Astrocyte (in vitro differentiated cells and primary cell): ENCODE measurements at regions not wholly inside any gene's neighbourhood (a gene's known extent, or its start where the extent isn't known, plus 50 kb on each side); places are given as distances from the start of the nearest gene placed in this dataset.

Experiments used
- DNase-seq: peaks from one replicate; pipeline ENCODE4 v3.0.0-alpha.2; 2010; ENCODE audit warnings: low read depth
- FAIRE-seq: peaks from 2 replicates; lab custom pipeline; 2011; peaks lifted over from hg19 to GRCh38; lab: Jason Lieb, UNC
- H2AFZ ChIP-seq: 2 replicates; pipeline ENCODE4 v1.6.0; 2012; ENCODE audit warnings: low read depth, low read length, inconsistent platforms
- H3K27ac ChIP-seq: 2 replicates; pipeline ENCODE4 v1.5.1; 2011; ENCODE audit warnings: low read depth, low read length, inconsistent platforms
- H3K27me3 ChIP-seq: 2 replicates; pipeline ENCODE4 v1.6.0; 2011; ENCODE audit warnings: low read length, inconsistent platforms; ENCODE audit not compliant: insufficient read depth
- H3K36me3 ChIP-seq: 2 replicates; pipeline ENCODE4 v1.5.1; 2011; ENCODE audit warnings: low read length, inconsistent platforms; ENCODE audit not compliant: insufficient read depth
- H3K4me1 ChIP-seq: 2 replicates; pipeline ENCODE4 v1.5.1; 2011; ENCODE audit warnings: low read length, inconsistent platforms; ENCODE audit not compliant: insufficient read depth
- H3K4me2 ChIP-seq: 2 replicates; pipeline ENCODE4 v1.6.0; 2012; ENCODE audit warnings: low read length, inconsistent platforms
- H3K4me3 ChIP-seq: 2 replicates; pipeline ENCODE4 v1.5.1; 2011; ENCODE audit warnings: low read depth, mild to moderate bottlenecking, low read length, inconsistent platforms; ENCODE audit not compliant: insufficient read depth
- H3K79me2 ChIP-seq: 2 replicates; pipeline ENCODE4 v1.6.0; 2012; ENCODE audit warnings: mild to moderate bottlenecking, low read length, inconsistent platforms; ENCODE audit not compliant: insufficient read depth
- H3K9ac ChIP-seq: 2 replicates; pipeline ENCODE4 v1.6.0; 2012; ENCODE audit warnings: mild to moderate bottlenecking, low read length, inconsistent platforms
- H3K9me3 ChIP-seq: 2 replicates; pipeline ENCODE4 v1.5.1; 2012; ENCODE audit warnings: low read depth, mild to moderate bottlenecking, low read length, inconsistent platforms; ENCODE audit not compliant: insufficient read depth
- H4K20me1 ChIP-seq: 2 replicates; pipeline ENCODE4 v1.6.0; 2012; ENCODE audit warnings: low read length, inconsistent platforms; ENCODE audit not compliant: insufficient read depth
- H3K27ac Mint-ChIP-seq: one replicate; pipeline ENCODE4 v1.8.0; 2021; ENCODE audit warnings: mild to moderate bottlenecking, mixed read lengths; ENCODE audit not compliant: unreplicated experiment
- H3K27me3 Mint-ChIP-seq: one replicate; pipeline ENCODE4 v1.8.0; 2021; ENCODE audit warnings: low read depth, mixed read lengths; ENCODE audit not compliant: unreplicated experiment
- H3K36me3 Mint-ChIP-seq: one replicate; pipeline ENCODE4 v1.8.0; 2021; ENCODE audit warnings: low read depth, mixed read lengths; ENCODE audit not compliant: unreplicated experiment
- H3K4me1 Mint-ChIP-seq: one replicate; pipeline ENCODE4 v1.8.0; 2021; ENCODE audit warnings: low read depth, mixed read lengths; ENCODE audit not compliant: unreplicated experiment
- H3K4me3 Mint-ChIP-seq: one replicate; pipeline ENCODE4 v1.8.0; 2021; ENCODE audit warnings: mild to moderate bottlenecking, moderate library complexity, mixed read lengths; ENCODE audit not compliant: unreplicated experiment
- H3K9me3 Mint-ChIP-seq: one replicate; pipeline ENCODE4 v1.8.0; 2021; ENCODE audit warnings: mild to moderate bottlenecking, mixed read lengths; ENCODE audit not compliant: unreplicated experiment
- EZH2 ChIP-seq: IDR thresholded peaks from 2 replicates; pipeline ENCODE4 v1.6.1; 2012; ENCODE audit warnings: mild to moderate bottlenecking, low read length, inconsistent platforms; ENCODE audit not compliant: insufficient read depth
- TF ChIP-seq, protein P1 (sequence below): IDR thresholded peaks from 2 replicates; pipeline ENCODE4 v1.5.1; 2011; ENCODE audit warnings: low read depth, mild to moderate bottlenecking, inconsistent platforms, low read length, moderate library complexity; ENCODE audit not compliant: insufficient read depth

DNA sequence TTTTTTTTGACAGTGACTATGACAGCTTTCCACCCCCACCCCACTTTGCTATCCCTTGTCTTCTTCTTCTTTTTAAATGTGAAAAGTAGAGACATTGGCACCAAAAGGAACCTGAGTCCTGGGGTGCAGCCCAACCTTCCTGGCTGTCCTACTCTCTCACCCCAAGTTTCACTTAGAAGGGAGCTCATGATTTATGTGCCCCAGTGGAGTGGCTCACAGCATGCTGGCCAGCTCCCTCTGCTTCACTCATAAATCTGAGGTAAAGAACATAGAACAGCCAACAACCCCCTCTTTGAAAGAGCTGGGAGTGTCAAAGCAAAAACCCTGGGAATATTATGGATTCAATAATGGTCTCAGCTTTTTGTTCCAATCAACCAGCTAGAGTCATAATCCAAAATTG is 196.3 kb upstream of the DAPK1 start:
- H3K4me1 Mint-ChIP-seq = peaks cover 2% of the 10 kb centered on the region
- H3K27ac Mint-ChIP-seq = no peak overlapping the region
- DNase-seq (no peak), FAIRE-seq (no peak)
- no peak overlapping the region for H3K4me3 Mint-ChIP-seq
- H3K36me3 Mint-ChIP-seq = no peaks in the 10 kb centered on the region
- no peaks in the 10 kb centered on the region for H3K79me2 ChIP-seq
- no peak overlapping the region for H3K4me2 ChIP-seq
- no peaks in the 10 kb centered on the region for H3K27me3 Mint-ChIP-seq
- H3K27ac ChIP-seq = no peak overlapping the region
- H3K9me3 ChIP-seq = no peaks in the 10 kb centered on the region
- H2AFZ ChIP-seq = no peak overlapping the region
- H3K36me3 ChIP-seq = no peaks in the 10 kb centered on the region
- H3K9me3 Mint-ChIP-seq = no peaks in the 10 kb centered on the region
- no peak overlapping the region for H3K9ac ChIP-seq
- no peak overlapping the region for H3K4me3 ChIP-seq
- H3K27me3 ChIP-seq = no peaks in the 10 kb centered on the region
- H3K4me1 ChIP-seq = no peaks in the 10 kb centered on the region
- no peaks in the 10 kb centered on the region for H4K20me1 ChIP-seq
- TF ChIP-seq, protein P1, sequence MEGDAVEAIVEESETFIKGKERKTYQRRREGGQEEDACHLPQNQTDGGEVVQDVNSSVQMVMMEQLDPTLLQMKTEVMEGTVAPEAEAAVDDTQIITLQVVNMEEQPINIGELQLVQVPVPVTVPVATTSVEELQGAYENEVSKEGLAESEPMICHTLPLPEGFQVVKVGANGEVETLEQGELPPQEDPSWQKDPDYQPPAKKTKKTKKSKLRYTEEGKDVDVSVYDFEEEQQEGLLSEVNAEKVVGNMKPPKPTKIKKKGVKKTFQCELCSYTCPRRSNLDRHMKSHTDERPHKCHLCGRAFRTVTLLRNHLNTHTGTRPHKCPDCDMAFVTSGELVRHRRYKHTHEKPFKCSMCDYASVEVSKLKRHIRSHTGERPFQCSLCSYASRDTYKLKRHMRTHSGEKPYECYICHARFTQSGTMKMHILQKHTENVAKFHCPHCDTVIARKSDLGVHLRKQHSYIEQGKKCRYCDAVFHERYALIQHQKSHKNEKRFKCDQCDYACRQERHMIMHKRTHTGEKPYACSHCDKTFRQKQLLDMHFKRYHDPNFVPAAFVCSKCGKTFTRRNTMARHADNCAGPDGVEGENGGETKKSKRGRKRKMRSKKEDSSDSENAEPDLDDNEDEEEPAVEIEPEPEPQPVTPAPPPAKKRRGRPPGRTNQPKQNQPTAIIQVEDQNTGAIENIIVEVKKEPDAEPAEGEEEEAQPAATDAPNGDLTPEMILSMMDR = no peak
- no peak for TF ChIP-seq EZH2

DNA sequence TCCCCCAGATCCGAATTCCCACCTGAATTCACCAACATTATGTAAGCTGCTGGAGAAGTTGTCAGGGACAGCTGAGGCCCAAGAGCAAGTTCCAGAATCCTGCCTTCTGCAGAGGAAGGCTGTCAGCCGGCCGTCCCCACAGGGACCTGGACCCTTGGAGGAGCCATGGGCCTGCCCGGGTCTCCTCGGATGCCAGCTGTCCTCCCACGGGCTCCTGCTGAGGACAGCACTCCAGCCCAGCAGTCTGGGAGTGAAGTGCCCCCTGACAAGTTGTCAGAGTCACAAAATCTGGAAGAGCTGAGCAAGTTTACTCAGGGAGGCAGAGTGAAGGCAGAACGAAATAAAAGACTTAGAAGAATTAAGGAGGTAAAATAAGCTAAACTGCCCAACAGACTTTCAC is 192.5 kb upstream of the DAPK1 start:
- Histone ChIP-seq H3K4me2 (no peak overlapping the region), H3K79me2 (no peaks in the 10 kb centered on the region), H3K27ac (no peak overlapping the region), H3K4me3 (no peak overlapping the region), H3K36me3 (no peaks in the 10 kb centered on the region), H3K9me3 (no peaks in the 10 kb centered on the region), H3K4me1 (peaks cover 2% of the 10 kb centered on the region), H2AFZ (no peak overlapping the region), H4K20me1 (no peaks in the 10 kb centered on the region), H3K9ac (no peak overlapping the region), H3K27me3 (peaks cover 2% of the 10 kb centered on the region)
- Mint-ChIP-seq H3K27ac (no peak overlapping the region), H3K4me3 (no peak overlapping the region), H3K9me3 (no peaks in the 10 kb centered on the region), H3K4me1 (peaks cover 2% of the 10 kb centered on the region), H3K36me3 (no peaks in the 10 kb centered on the region), H3K27me3 (no peaks in the 10 kb centered on the region)
- no peak for FAIRE-seq
- DNase-seq = no peak
- no peak for TF ChIP-seq EZH2
- TF ChIP-seq, protein P1 = no peak

DNA sequence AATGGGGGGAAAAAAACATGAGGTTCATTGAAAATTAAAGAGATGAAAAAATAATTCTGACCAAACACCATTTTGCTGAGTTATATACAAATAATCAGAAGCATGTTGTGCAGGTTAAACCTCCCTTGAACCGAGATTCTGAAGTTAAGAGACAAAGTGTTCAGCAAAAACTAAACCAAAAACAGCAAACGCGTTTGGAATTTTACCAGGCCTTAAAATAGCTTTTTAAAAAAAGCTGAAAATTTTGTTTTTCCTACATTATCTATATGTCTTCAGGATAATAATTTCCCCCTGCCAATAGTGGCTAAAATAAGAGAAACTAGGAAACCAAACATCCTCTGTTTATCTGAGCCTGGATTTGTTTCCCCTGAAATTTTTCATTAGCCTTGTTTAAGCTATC is 191.7 kb upstream of the DAPK1 start:
- Mint-ChIP-seq H3K36me3 (no peaks in the 10 kb centered on the region), H3K27me3 (no peaks in the 10 kb centered on the region), H3K9me3 (no peaks in the 10 kb centered on the region), H3K27ac (no peak overlapping the region), H3K4me3 (no peak overlapping the region), H3K4me1 (peaks cover 2% of the 10 kb centered on the region)
- Histone ChIP-seq H3K79me2 (no peaks in the 10 kb centered on the region), H3K36me3 (no peaks in the 10 kb centered on the region), H3K9me3 (no peaks in the 10 kb centered on the region), H4K20me1 (no peaks in the 10 kb centered on the region), H3K9ac (no peak overlapping the region), H3K4me1 (peaks cover 2% of the 10 kb centered on the region), H3K27me3 (peaks cover 2% of the 10 kb centered on the region), H3K4me2 (no peak overlapping the region), H3K4me3 (no peak overlapping the region), H2AFZ (no peak overlapping the region), H3K27ac (no peak overlapping the region)
- TF ChIP-seq, protein P1 = no peak
- TF ChIP-seq EZH2 = no peak
- no peak for FAIRE-seq
- no peak for DNase-seq
